ENCODE measurements at regions not wholly inside any gene's neighbourhood (a gene's known extent, or its start where the extent isn't known, plus 50 kb on each side); places are given as distances from the start of the nearest gene placed in this dataset.
"Not testable (repeated sequence)": the region's sequence is repeated elsewhere in the genome, so short reads cannot be mapped to it uniquely, and the experiment has no call there.

DNA sequence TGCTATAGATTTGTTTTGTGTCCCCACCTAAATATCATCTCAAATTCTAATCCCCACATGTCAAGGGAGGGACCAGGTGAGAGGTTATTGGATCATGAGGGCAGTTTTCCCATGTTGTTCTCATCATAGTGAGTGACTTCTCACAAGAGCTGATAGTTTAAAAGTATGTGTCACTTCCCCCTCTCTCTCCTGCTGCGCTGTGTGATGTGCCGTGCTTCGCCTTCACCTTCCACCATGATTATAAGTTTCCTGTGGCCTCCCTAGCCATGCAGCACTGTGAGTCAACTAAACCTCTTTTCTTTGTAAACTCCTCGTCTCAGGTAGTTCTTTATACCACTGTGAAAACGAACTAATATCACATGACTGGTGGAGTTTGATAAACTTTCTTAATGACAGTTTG lies 814.8 kb downstream of the TMEM121 start:
- TF ChIP-seq TAF1 (IDR thresholded peaks at IDR 0.05; ENCODE audit: low read depth, low read length); ZNF274 (IDR thresholded peaks at IDR 0.05; ENCODE audit: borderline replicate concordance, extremely low read depth, low read length); POLR2AphosphoS5 (IDR thresholded peaks at IDR 0.05; ENCODE audit: low read depth, low read length); SP1 (IDR thresholded peaks at IDR 0.05; ENCODE audit: low read depth, low read length): not testable (repeated sequence)
- TF ChIP-seq, protein P1, sequence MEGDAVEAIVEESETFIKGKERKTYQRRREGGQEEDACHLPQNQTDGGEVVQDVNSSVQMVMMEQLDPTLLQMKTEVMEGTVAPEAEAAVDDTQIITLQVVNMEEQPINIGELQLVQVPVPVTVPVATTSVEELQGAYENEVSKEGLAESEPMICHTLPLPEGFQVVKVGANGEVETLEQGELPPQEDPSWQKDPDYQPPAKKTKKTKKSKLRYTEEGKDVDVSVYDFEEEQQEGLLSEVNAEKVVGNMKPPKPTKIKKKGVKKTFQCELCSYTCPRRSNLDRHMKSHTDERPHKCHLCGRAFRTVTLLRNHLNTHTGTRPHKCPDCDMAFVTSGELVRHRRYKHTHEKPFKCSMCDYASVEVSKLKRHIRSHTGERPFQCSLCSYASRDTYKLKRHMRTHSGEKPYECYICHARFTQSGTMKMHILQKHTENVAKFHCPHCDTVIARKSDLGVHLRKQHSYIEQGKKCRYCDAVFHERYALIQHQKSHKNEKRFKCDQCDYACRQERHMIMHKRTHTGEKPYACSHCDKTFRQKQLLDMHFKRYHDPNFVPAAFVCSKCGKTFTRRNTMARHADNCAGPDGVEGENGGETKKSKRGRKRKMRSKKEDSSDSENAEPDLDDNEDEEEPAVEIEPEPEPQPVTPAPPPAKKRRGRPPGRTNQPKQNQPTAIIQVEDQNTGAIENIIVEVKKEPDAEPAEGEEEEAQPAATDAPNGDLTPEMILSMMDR (IDR thresholded peaks at IDR 0.05; ENCODE audit: control extremely low read depth in 1 of 3, insufficient read depth in 1 of 3, low read depth in 1 of 3, low read length in 3 of 3) = not testable (repeated sequence)
- TF ChIP-seq, protein P2, sequence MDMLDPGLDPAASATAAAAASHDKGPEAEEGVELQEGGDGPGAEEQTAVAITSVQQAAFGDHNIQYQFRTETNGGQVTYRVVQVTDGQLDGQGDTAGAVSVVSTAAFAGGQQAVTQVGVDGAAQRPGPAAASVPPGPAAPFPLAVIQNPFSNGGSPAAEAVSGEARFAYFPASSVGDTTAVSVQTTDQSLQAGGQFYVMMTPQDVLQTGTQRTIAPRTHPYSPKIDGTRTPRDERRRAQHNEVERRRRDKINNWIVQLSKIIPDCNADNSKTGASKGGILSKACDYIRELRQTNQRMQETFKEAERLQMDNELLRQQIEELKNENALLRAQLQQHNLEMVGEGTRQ (IDR thresholded peaks at IDR 0.05; ENCODE audit: low read length) = not testable (repeated sequence)

Measured in H1 (cell line).